IMR-90 (cell line): ENCODE measurements at regions not wholly inside any gene's neighbourhood (a gene's known extent, or its start where the extent isn't known, plus 50 kb on each side); places are given as distances from the start of the nearest gene placed in this dataset.

Experiments
- ATAC-seq: fragments of 200-7000 bp; cut with Tn5 transposase; 2 replicates; pipeline ENCODE4 v1.9.1; 2020; ENCODE audit warnings: low read depth, mild to moderate bottlenecking, moderate library complexity
- BruUV-seq: library from RNA; stranded (reverse); fragments of 400-500 nt; replicated peaks from 2 replicates; lab custom pipeline; 2021; lab: Mats Ljungman, UMichigan
- CTCF ChIA-PET: fragments of 300-600 bp; formaldehyde crosslinking; extraction: SDS; loops from one replicate; lab custom pipeline; 2021; ENCODE audit warnings: antibody characterized with exemption; lab: Yijun Ruan, JAX
- POLR2A ChIA-PET: fragments of 300-600 bp; sonication (Branson Sonifier 250); formaldehyde crosslinking; loops from one replicate; lab custom pipeline; 2022; ENCODE audit warnings: antibody characterized with exemption; ENCODE audit not compliant: unreplicated experiment; lab: Charles Lee
- DNase-seq: peaks from one replicate; pipeline ENCODE4 v3.0.0; 2013
- H2AFZ ChIP-seq: replicated peaks from 2 replicates; pipeline ENCODE3; 2013; ENCODE audit warnings: low read length, mild to moderate bottlenecking; ENCODE audit not compliant: poor library complexity
- H2AK5ac ChIP-seq: 2 replicates; pipeline ENCODE4 v1.6.1; 2013; ENCODE audit warnings: low read depth, low read length, inconsistent platforms
- H2AK9ac ChIP-seq: replicated peaks from 2 replicates; pipeline ENCODE3; 2013; ENCODE audit warnings: mild to moderate bottlenecking, low read depth, low read length, moderate library complexity; ENCODE audit not compliant: poor library complexity
- H2BK120ac ChIP-seq: 2 replicates; pipeline ENCODE4 v1.6.1; 2013; ENCODE audit warnings: low read depth, low read length, inconsistent platforms
- H2BK15ac ChIP-seq: 3 replicates; pipeline ENCODE4 v1.6.1; 2013; ENCODE audit warnings: low read depth, low read length, inconsistent platforms
- H2BK20ac ChIP-seq: 2 replicates; pipeline ENCODE4 v1.6.1; 2013; ENCODE audit warnings: low read depth, mild to moderate bottlenecking, inconsistent platforms, low read length, moderate library complexity
- H2BK5ac ChIP-seq: 2 replicates; pipeline ENCODE4 v1.6.1; 2013; ENCODE audit warnings: mild to moderate bottlenecking, low read depth, low read length, inconsistent platforms; ENCODE audit not compliant: poor library complexity, severe bottlenecking
- H3K14ac ChIP-seq: replicated peaks from 2 replicates; pipeline ENCODE4 v1.6.1; 2013; ENCODE audit warnings: low read depth, low read length, inconsistent platforms
- H3K18ac ChIP-seq: 2 replicates; pipeline ENCODE4 v1.6.1; 2013; ENCODE audit warnings: low read depth, low read length, control low read depth
- H3K23ac ChIP-seq: 2 replicates; pipeline ENCODE4 v1.6.1; 2013; ENCODE audit warnings: low read depth, low read length, inconsistent platforms
- H3K27ac ChIP-seq: 2 replicates; pipeline ENCODE4 v1.5.1; 2013; ENCODE audit warnings: mild to moderate bottlenecking, control low read depth, low read length; ENCODE audit not compliant: insufficient read depth
- H3K27me3 ChIP-seq: 2 replicates; pipeline ENCODE4 v1.6.1; 2013; ENCODE audit warnings: low read length; ENCODE audit not compliant: control insufficient read depth, insufficient read depth
- H3K36me3 ChIP-seq: 2 replicates; pipeline ENCODE4 v1.6.1; 2013; ENCODE audit warnings: low read length, mixed read lengths; ENCODE audit not compliant: control insufficient read depth, insufficient read depth
- H3K4ac ChIP-seq: 2 replicates; pipeline ENCODE4 v1.6.1; 2013; ENCODE audit warnings: low read depth, low read length, inconsistent platforms
- H3K4me1 ChIP-seq: 2 replicates; pipeline ENCODE4 v1.6.1; 2013; ENCODE audit warnings: low read length, mixed read lengths; ENCODE audit not compliant: control insufficient read depth, insufficient read depth
- H3K4me2 ChIP-seq: 2 replicates; pipeline ENCODE4 v1.6.1; 2013; ENCODE audit warnings: low read depth, mild to moderate bottlenecking, control low read depth, low read length, moderate library complexity
- H3K4me3 ChIP-seq: 2 replicates; pipeline ENCODE4 v1.5.1; 2013; ENCODE audit warnings: low read depth, mild to moderate bottlenecking, control low read depth, low read length, moderate library complexity; ENCODE audit not compliant: insufficient read depth
- H3K56ac ChIP-seq: 2 replicates; pipeline ENCODE4 v1.6.1; 2013; ENCODE audit warnings: low read length, inconsistent platforms; ENCODE audit not compliant: insufficient read depth; ENCODE audit errors: extremely low read depth
- H3K79me1 ChIP-seq, 2 experiments: 2 replicates each; pipeline ENCODE4 v1.6.1; 2013; ENCODE audit warnings: low read length in 2 of 2, inconsistent platforms in 1 of 2, low read depth in 1 of 2
- H3K9ac ChIP-seq: 2 replicates; pipeline ENCODE4 v1.6.1; 2013; ENCODE audit warnings: low read depth, low read length, control low read depth
- H3K9me1 ChIP-seq: 2 replicates; pipeline ENCODE4 v1.6.1; 2013; ENCODE audit warnings: low read length, inconsistent platforms; ENCODE audit not compliant: insufficient read depth
- H3K9me3 ChIP-seq: 2 replicates; pipeline ENCODE4 v1.6.1; 2013; ENCODE audit warnings: low read length; ENCODE audit not compliant: control insufficient read depth, insufficient read depth
- H4K20me1 ChIP-seq: 2 replicates; pipeline ENCODE4 v1.6.1; 2013; ENCODE audit warnings: low read length, inconsistent platforms; ENCODE audit not compliant: insufficient read depth
- H4K5ac ChIP-seq: 2 replicates; pipeline ENCODE4 v1.6.1; 2013; ENCODE audit warnings: mild to moderate bottlenecking, low read depth, low read length, control low read depth
- H4K8ac ChIP-seq, 2 experiments: 2 replicates each; pipeline ENCODE4 v1.6.1; 2013; ENCODE audit warnings: low read depth in 2 of 2, low read length in 2 of 2, control low read depth in 1 of 2, inconsistent platforms in 1 of 2
- H4K91ac ChIP-seq: 2 replicates; pipeline ENCODE4 v1.6.1; 2013; ENCODE audit warnings: low read depth, low read length, inconsistent platforms; ENCODE audit not compliant: insufficient read depth
- BHLHE40 ChIP-seq: fragments of 150-350 bp; IDR thresholded peaks from 2 replicates; pipeline ENCODE4 v1.6.1; 2016; ENCODE audit warnings: mild to moderate bottlenecking, low read depth, low read length
- CEBPB ChIP-seq: IDR thresholded peaks from 2 replicates; pipeline ENCODE4 v1.6.1; 2012; ENCODE audit warnings: low read depth, low read length, improper control_type of control experiment
- CHD1 ChIP-seq: IDR thresholded peaks from 2 replicates; pipeline ENCODE4 v1.6.1; 2012; ENCODE audit warnings: low read depth, low read length, improper control_type of control experiment
- FOS ChIP-seq: fragments of 150-350 bp; IDR thresholded peaks from 2 replicates; pipeline ENCODE4 v1.6.1; 2016; ENCODE audit warnings: low read depth, low read length
- MAFK ChIP-seq: IDR thresholded peaks from 2 replicates; pipeline ENCODE4 v1.6.1; 2012; ENCODE audit warnings: low read depth, low read length, improper control_type of control experiment
- MXI1 ChIP-seq: IDR thresholded peaks from 2 replicates; pipeline ENCODE4 v1.6.1; 2012; ENCODE audit warnings: low read depth, mild to moderate bottlenecking, low read length, moderate library complexity, borderline replicate concordance
- POLR2A ChIP-seq: IDR thresholded peaks from 2 replicates; pipeline ENCODE4 v1.6.1; 2012; ENCODE audit warnings: mild to moderate bottlenecking, low read depth, low read length
- RFX5 ChIP-seq: IDR thresholded peaks from 2 replicates; pipeline ENCODE4 v1.8.0; 2012; ENCODE audit warnings: low read depth, mild to moderate bottlenecking, low read length, moderate library complexity
- SMC3 ChIP-seq: fragments of 150-350 bp; IDR thresholded peaks from 2 replicates; pipeline ENCODE4 v1.6.1; 2016; ENCODE audit warnings: low read depth, mild to moderate bottlenecking, antibody characterized with exemption, low read length, moderate library complexity
- WGBS, 2 experiments: methylation state at CpG; one replicate each; pipeline versions ENCODE4 v1.1.5 to v1.1.7; 2013; ENCODE audit warnings: missing lambda C conversion rate in 2 of 2; ENCODE audit not compliant: insufficient read length in 1 of 2; ENCODE audit errors: extremely low coverage in 2 of 2; 5-methylcytosine and 5-hydroxymethylcytosine counted together
- dilution Hi-C: fragments of 300-500 bp; cut with HindIII; formaldehyde crosslinking; loops from one replicate; pipeline ENCODE4 v1.14.3; 2018; ENCODE audit warnings: low sequenced_read_pairs; ENCODE audit not compliant: unreplicated experiment
- in situ Hi-C: fragments of 300-500 bp; cut with MboI; formaldehyde crosslinking; loops from 3 replicates; pipeline ENCODE4 v1.14.3; 2019; ENCODE audit warnings: low sequenced_read_pairs, inconsistent platforms, mixed read lengths
- intact Hi-C: fragments of 100-400 bp; cut with micrococcal nuclease; formaldehyde crosslinking; loops from 2 replicates; pipeline ENCODE4 v1.10.0; 2022
- TF ChIP-seq, protein P1 (sequence below): conservative IDR thresholded peaks from 2 replicates; pipeline ENCODE4 v1.5.1; 2012; ENCODE audit warnings: mild to moderate bottlenecking, low read depth, low read length, improper control_type of control experiment
- TF ChIP-seq, protein P2 (sequence below): fragments of 150-350 bp; IDR thresholded peaks from 2 replicates; pipeline ENCODE4 v1.6.1; 2017; ENCODE audit warnings: mild to moderate bottlenecking, antibody characterized with exemption, low read length, low read depth

DNA sequence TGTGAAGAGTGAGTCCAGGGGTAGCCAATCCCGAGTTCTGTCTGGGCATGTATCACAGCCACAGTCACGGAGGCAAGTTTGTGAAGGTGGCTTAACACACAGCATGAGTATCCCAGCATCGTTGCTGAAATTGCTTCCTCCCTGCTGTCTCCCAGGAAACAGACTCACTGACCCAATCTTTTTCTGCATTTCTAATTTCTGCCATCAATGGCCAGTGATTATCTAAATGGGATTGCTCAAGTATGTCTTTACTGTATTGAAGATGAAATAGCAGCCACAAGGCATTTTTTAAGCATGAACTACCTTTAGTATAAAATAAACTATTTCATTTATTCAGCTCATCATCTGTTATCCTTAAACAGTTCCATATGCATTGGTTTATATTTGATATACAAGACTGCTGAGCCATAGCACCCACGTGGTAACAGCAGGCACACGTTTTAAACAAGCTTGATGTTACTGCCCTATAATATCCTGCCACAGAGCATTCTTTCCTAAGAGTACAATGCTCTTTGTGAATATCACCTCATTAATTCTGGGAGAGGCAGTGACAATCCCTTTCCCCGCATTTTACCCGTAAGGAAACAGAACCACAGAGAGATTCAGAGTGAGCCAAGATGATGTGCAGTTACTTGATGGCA is 276.6 kb upstream of the THBS1 start:
- in situ Hi-C loops, result loop anchor here (5.0 to 25.0 kb wide), 4 partner anchors 132 to 592 kb away; no protein-coding TSS in a partner anchor
- peaks cover 21% of the 10 kb centered on the region for H3K4me1 ChIP-seq
- peak overlapping the region; percentile 61 for H2AK9ac ChIP-seq
- peak overlapping the region; percentile 100 for H2BK20ac ChIP-seq
- peak overlapping the region; percentile 99; the same call in 1 of the 2 replicates for H3K23ac ChIP-seq
- no peak overlapping the region for H3K4me3 ChIP-seq
- H3K4me2 ChIP-seq, result peak overlapping the region; percentile 54
- peaks cover 0 to 12% of the 10 kb centered on the region in 2 experiments; a peak in 1 of 4 replicates for H3K79me1 ChIP-seq
- intact Hi-C loops, result loop anchor here (1.0 to 10.0 kb wide), 10 partner anchors 58 to 597 kb away; no protein-coding TSS in a partner anchor
- H3K18ac ChIP-seq, result peak overlapping the region; percentile 100
- peak; percentile 99 for DNase-seq
- peaks cover 12% of the 10 kb centered on the region for H3K9me1 ChIP-seq
- POLR2A ChIA-PET, result interaction anchor here (0.5 to 1.1 kb wide), 2 partner anchors 132 to 405 kb away, joined by 3 read pairs; no protein-coding TSS in a partner anchor
- ATAC-seq, result peak; percentile 83
- dilution Hi-C loops, result no loop called here
- no peaks in the 10 kb centered on the region for H3K27me3 ChIP-seq
- no TSS peak for BruUV-seq
- H2BK5ac ChIP-seq, result peak overlapping the region; percentile 100
- TF ChIP-seq RFX5 (no peak), MAFK (peak; percentile 47), CEBPB (peak; percentile 94), BHLHE40 (peak; percentile 88), SMC3 (peak; percentile 11; the same call in 1 of the 2 replicates), POLR2A (no peak), MXI1 (peak; percentile 65; the same call in 1 of the 2 replicates), CHD1 (no peak), FOS (0 out of 2 replicates have a peak, but pooled peaks have one; percentile 7)
- TF ChIP-seq, protein P1, sequence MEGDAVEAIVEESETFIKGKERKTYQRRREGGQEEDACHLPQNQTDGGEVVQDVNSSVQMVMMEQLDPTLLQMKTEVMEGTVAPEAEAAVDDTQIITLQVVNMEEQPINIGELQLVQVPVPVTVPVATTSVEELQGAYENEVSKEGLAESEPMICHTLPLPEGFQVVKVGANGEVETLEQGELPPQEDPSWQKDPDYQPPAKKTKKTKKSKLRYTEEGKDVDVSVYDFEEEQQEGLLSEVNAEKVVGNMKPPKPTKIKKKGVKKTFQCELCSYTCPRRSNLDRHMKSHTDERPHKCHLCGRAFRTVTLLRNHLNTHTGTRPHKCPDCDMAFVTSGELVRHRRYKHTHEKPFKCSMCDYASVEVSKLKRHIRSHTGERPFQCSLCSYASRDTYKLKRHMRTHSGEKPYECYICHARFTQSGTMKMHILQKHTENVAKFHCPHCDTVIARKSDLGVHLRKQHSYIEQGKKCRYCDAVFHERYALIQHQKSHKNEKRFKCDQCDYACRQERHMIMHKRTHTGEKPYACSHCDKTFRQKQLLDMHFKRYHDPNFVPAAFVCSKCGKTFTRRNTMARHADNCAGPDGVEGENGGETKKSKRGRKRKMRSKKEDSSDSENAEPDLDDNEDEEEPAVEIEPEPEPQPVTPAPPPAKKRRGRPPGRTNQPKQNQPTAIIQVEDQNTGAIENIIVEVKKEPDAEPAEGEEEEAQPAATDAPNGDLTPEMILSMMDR, result no peak
- TF ChIP-seq, protein P2, sequence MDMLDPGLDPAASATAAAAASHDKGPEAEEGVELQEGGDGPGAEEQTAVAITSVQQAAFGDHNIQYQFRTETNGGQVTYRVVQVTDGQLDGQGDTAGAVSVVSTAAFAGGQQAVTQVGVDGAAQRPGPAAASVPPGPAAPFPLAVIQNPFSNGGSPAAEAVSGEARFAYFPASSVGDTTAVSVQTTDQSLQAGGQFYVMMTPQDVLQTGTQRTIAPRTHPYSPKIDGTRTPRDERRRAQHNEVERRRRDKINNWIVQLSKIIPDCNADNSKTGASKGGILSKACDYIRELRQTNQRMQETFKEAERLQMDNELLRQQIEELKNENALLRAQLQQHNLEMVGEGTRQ, result peak; percentile 82
- H2AFZ ChIP-seq, result peak overlapping the region; percentile 38
- no CpG with 5 or more reads among the region's 7 CpGs for WGBS, 2 experiments
- no peaks in the 10 kb centered on the region for H3K9me3 ChIP-seq
- no peaks in the 10 kb centered on the region for H4K20me1 ChIP-seq
- H3K27ac ChIP-seq, result peak overlapping the region; percentile 100
- H4K91ac ChIP-seq, result peak overlapping the region; percentile 100
- H4K5ac ChIP-seq, result peak overlapping the region; percentile 100
- peak overlapping the region; percentile 99 for H3K4ac ChIP-seq
- peak overlapping the region; percentile 100 for H2BK120ac ChIP-seq
- H3K9ac ChIP-seq, result peak overlapping the region; percentile 72
- H3K36me3 ChIP-seq, result no peaks in the 10 kb centered on the region
- peak overlapping the region; percentile 94 for H3K56ac ChIP-seq
- peak overlapping the region; percentile 97 for H3K14ac ChIP-seq
- peak overlapping the region; percentile 95 to 97 for H4K8ac ChIP-seq
- H2BK15ac ChIP-seq, result peak overlapping the region; percentile 99; the same call in 2 of the 3 replicates
- peak overlapping the region; percentile 99 for H2AK5ac ChIP-seq
- CTCF ChIA-PET, result interaction anchor here (0.7 to 0.8 kb wide), 3 partner anchors 14 to 277 kb away, joined by 3 to 4 read pairs (median 4); partner anchors contain the start of gene THBS1
